Right lung (tissue), 2 donors: ENCODE measurements at regions not wholly inside any gene's neighbourhood (a gene's known extent, or its start where the extent isn't known, plus 50 kb on each side); places are given as distances from the start of the nearest gene placed in this dataset.

Experiments used
- DNase-seq, 2 donors: peaks; one replicate each; pipeline ENCODE4 v3.0.0-alpha.2; 2013

DNA sequence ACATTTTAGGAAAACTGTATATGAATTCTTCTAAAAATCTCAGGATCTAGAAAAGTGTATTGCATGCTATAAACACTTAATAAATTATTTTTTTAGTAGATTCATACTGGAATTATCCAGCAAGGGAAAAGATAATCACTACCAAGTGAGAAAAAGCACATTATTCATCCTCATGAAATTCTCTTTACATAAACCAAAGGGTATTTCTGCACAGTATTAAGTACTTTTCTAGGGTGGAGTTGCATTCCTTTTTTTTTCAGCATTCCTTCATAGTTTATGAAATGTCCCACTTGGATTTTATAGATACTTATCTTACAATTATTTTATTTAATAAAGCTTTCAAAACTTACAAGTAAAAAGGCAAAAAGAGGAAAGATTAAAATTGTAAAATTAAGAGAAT, 403.3 kb downstream of the HGF start:
- DNase-seq, result no peak

DNA sequence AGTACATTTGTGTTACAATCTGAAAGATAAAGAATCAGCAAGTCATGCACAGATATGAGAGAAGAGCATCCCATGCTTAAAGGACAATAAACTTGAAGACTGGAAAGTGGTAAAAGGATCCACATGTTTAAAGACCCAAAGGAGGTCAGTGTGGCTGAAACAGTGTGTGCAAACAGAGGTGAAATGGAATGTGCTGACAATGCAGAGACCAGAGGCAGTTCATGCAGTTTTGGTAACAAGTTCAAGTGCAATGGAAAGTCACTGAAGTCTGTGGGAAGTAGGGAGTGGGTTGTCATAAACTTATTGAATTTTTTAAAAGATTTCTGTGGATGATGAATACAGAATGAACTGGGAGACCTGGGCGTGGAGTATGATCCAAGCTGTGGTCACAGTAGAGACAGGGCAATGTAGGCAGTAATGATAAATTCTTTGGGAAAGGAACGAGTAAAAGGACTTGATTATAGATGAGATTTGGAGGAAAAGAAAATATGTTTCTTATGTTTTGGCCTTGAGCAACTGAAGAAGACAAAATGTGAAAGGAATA, 408.0 kb downstream of the HGF start:
- DNase-seq, result no peak

- no peak for DNase-seq
These were observed 413.9 kb downstream of the HGF start for GRCh38 chr7:81355911-81356310.

DNA sequence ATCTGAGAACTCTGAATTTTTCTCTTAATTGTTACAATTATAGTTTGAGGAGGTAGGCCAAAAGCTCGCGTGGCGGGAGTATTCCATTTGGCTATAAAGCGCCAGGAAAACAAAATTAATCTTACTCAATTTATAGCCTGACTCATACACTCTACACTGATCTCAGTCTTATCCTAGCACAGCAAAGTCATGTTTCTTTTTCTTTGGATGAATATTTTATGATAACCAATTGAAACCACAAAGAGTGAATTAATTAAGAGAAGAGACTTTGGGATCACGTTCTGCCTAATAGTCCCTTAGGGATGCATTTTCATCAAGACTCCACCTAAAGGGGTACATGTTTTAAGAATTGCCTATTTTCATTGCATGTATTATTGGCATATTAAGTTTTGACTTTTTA, 420.8 kb downstream of the HGF start:
- DNase-seq, result no peak

DNA sequence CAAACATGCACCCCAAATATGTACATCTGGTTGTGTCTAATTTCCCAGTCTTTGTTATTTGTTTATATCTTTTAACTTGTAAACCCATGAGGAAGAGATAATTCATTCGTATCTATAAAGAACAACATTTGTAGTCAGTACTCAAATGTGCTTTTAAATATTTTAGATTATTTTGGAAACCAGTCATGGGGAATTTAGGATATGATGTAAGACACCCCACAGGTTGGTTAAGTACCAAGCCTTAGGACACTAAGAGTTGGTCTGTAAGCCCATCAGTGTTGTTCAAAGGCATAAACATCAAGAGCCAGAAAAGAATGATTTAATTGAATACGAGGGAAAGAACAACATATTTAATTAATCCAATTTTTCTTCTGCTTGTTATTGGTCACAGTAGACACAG, 421.1 kb upstream of the SEMA3C start:
- no peak for DNase-seq

DNA sequence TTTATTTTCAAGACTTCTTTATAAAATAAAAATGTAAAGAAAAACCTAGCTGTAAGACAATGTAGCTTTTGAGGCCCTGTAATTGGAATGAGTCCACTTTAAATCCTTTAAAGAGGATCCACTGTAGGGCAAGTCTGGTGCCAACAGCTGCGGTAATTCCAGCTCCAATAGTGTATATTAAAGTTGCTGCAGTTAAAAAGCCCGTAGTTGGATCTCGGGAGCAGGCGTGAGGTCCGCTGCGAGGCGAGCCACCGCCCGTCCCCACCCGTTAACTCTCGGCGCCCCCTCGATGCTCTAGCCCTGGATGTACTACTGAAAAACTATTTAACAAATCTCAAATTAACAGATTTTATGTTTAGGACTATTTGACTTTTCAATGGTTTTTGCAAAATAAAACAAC, 414.7 kb upstream of the SEMA3C start:
- DNase-seq, result no peak

GRCh38 chr7:81333004-81333403, 414.2 kb upstream of the SEMA3C start:
- no peak for DNase-seq

DNA sequence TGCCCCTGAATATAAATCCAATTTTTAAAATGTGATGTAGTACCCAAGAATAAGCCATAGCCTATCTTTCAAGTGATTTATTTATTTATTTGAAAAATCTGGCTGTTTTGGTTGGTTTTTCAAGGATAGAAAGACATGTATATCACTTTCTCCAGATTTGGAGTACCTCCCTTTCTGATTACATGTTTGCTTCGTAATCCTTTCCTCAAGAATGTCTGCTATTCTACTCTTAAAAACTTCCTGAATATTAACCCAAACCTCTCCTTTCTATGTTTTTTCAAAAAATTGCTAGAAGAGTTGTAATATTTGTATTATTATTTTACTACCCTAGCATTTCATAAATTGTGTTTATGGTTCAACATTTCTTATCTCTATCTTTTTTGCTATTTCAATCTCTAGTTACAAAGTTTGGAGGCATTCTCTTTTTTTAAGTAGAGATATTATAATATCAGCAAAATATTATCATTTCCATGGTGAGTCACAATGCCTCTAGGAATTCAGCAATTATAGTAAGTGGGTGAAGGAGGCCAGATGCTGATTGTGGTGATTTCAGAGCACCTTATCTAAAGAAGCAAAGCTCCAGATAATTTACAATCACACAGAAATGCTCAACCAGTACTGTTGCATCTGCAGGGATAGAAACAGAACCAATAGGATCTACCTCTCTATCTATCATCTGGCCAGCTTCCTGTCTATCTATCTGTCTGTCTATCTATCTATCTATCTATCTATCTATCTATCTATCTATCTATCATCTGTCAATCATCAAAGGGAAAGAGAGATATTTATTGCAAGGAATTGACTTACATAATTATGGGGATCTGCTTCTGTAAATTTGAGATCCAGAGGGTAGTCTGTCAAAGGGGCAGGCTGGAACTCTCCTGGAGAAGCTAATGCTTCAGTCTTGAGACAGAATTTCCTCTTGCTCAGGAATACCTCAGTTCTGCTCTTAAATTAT, 412.5 kb upstream of the SEMA3C start:
- DNase-seq, result no peak

DNA sequence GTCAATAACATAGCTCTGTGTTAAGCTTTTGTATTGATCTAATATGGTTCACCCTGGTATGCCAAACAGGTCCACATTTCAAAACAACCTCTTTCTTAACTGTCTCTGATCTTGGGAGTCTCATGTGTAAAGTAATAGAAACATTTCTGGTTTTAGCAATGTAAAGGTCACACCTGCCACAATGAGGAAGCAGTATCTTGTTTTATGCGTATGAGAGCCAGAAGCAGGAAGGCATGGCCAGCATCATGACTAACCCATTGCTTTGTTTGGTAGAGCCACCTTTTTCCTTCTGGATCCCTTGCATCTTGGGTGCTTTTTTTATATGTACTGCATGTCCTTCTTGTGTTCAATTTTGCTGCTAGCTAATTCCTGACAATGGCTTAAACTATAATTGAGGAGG, 411.3 kb upstream of the SEMA3C start:
- DNase-seq, result no peak

DNA sequence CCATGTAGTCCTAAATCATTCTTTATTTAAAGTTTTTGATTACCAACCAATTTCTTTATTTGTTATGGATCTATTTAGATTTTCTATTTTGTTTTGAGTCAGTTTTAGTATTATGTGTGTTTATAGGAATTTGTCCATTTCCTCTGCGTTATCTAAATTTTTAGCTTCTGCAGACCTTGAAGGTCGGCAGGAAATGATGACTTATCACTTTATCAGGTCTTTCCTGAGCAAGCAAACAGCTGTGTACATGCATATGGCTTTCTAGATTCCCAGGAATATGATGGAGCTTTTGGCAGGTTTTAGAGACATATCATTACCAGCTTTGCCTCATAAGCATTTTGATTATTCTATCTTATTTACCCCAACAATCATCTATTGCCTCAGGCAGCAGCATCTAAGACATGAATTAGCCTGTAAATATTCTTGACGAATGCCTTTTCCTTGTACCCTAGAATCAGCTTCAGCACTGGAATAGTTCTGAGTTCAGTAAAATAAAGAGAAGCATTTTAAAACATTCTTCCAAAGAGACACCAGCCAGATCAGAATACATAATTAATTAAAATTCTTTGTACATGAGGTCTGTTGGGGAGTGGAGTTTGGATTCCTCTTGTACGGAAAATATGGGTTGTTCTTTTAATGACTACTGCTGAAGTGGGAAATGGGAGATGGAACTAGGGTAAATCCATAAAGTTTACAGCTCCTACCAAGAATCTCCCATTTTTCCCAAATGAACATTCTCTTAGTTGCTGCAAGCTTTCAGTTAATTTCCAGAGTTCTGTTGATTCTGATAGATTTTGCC, 408.8 kb upstream of the SEMA3C start:
- no peak for DNase-seq

DNA sequence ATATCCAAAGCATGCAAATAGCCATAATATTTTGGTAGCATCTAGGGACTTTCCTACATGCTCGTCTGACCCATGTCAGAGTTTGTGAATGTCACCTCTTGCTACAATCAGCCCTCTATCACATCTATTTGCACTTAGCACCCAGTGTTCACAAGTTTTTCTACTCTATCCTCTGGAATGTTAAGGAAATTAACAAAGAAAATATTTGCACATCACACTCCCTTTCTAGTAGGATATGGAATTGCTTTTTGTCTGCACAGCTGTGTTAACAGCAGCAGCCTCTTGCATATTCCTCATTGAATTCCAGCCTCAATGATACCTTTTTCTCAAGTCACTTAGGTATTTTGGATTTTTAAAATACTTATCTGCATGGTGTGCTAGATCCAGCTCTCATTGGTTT, 403.1 kb upstream of the SEMA3C start:
- DNase-seq, result no peak

- no peak for DNase-seq
These were observed 398.9 kb upstream of the SEMA3C start for GRCh38 chr7:81317741-81318140.

DNA sequence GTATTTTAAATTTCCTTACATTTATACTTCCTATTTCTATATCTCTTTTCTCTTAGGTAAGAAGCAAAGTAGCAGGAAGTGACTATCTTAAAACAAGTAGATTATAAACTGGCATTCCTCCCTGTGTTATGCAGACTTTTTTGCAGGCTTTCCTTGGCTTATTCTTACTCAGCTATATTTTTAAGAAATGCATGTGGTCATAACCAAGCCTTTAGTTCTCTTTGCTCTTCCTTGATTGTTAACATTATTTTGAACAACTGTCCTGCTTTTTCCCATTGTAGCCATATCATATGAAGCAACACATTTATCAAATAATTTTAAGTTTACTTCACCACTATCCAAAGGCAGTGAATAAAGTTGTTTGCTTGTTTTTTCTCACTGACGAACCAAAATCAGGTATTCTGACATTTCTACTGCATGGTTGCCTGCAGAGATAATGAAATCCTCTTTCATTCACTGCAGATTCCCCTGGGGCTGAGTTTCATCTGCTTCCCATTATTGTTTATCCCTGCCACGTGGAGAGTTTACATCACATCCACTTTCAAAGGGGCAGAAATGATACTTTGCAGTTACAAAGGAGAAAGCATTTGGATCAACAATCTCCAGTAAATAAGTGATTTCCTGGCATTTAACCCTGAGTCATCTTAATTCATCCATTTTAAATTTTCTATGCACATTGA, 389.9 kb upstream of the SEMA3C start:
- DNase-seq, result no peak

DNA sequence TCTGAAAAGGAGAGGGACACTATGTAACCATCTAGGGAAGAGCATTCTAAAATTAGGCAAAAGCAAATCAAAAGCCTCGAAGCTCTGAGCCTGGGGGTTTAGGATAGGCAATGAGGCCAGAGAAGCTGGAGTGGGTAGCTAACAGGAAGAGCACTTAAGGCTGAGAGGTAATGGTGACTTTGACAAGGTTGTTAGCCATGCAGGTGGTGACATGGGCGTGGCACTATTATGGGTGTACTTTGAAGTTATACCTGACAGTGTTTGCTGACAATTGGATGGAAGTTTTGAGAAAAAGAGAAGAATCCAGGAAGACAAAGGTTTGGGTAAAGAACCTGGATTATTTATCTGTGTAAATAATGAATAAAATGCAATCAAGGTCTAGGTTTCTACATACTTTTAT, 383.0 kb upstream of the SEMA3C start:
- no peak for DNase-seq

GRCh38 chr7:81300753-81301152, 381.9 kb upstream of the SEMA3C start:
- no peak for DNase-seq

GRCh38 chr7:81299711-81300110, 380.9 kb upstream of the SEMA3C start:
- no peak for DNase-seq

DNA sequence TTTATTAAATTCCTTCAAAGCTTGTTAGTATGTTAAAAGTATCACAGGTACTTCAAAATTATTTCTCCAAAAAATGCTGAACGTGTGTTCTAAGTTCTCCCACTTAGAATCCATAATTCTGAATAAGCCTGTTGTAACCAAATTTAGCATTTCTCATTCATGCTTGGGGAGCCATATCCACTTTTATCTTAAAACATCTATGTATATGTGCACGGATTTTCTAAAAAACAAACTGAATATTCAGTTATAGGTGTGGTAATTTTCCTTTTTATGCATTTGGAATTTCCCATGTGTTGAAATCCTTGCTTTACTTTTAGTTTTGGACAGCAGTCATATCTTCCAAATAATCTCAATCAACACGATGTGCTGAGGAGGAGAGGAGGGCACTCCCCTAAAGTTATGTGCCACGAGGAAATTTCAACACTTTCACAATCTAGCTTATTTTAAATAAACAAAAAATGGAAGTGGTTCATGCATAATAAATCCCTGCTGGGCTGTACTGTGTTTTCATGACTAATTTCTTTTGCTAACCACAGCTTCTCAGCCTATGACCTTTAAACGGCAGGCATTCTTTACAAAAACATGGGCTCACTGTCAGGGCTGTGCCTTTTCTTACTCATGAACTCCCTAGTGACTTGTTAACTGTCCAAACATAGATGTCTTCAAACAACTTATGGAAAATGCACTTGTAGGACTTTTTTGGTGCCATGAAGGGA, 380.3 kb upstream of the SEMA3C start:
- no peak for DNase-seq

- DNase-seq, result no peak
These were observed 378.5 kb upstream of the SEMA3C start for GRCh38 chr7:81297317-81297716.

DNA sequence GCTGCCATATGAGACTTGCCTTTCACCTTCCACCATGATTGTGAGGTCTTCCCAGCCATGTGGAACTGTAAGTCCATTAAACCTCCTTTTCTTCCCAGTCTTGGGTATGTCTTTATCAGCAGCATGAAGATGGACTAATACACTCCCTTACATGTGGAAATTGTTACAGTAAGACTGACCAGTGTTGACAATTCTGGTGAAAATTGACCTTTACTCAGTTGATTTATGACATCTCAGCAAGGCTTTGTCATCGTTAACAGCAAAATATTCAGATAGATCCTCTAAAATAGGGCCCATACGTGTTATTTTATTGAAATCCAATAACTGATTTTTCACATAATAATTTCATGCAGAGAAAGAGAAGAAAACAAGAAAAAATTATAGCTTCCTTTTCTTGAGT, 377.9 kb upstream of the SEMA3C start:
- no peak for DNase-seq

- no peak for DNase-seq
These were observed 376.2 kb upstream of the SEMA3C start for GRCh38 chr7:81294897-81295515.

- no peak for DNase-seq
These were observed 375.0 kb upstream of the SEMA3C start for GRCh38 chr7:81293806-81294205.
